Gastroesophageal sphincter (tissue), 4 donors: ENCODE measurements at regions not wholly inside any gene's neighbourhood (a gene's known extent, or its start where the extent isn't known, plus 50 kb on each side); places are given as distances from the start of the nearest gene placed in this dataset.

ENCODE experiments used
- ATAC-seq: fragments of 150-250 bp; one replicate; pipeline ENCODE4 v1.9.1; 2016; ENCODE audit warnings: mild to moderate bottlenecking, moderate library complexity
- H3K27ac ChIP-seq, 4 donors: fragments of 200-600 bp; sonication (generic) in 3 of 4; 1 replicate in 3 of 4; 2 replicates in 1 of 4; pipeline ENCODE4 v1.5.1; 2016 to 2019
- H3K27me3 ChIP-seq: fragments of 200-600 bp; sonication (generic); one replicate; pipeline ENCODE4 v1.5.1; 2019
- H3K36me3 ChIP-seq, 2 donors: fragments of 200-600 bp; sonication (generic); one replicate each; pipeline ENCODE4 v1.5.1; 2019; ENCODE audit warnings: control low read depth in 1 of 2
- H3K4me1 ChIP-seq, 3 donors: fragments of 200-600 bp; sonication (generic); 1 replicate in 2 of 3; 2 replicates in 1 of 3; pipeline ENCODE4 v1.5.1; 2016 to 2019; ENCODE audit warnings: control low read depth in 2 of 3
- H3K4me3 ChIP-seq, 2 donors: fragments of 200-600 bp; sonication (generic); one replicate each; pipeline ENCODE4 v1.5.1; 2019; ENCODE audit warnings: mild to moderate bottlenecking in 1 of 2, moderate library complexity in 1 of 2
- H3K9me3 ChIP-seq, 3 donors: fragments of 200-600 bp; sonication (generic); one replicate each; pipeline ENCODE4 v1.5.1; 2017 to 2019; ENCODE audit warnings: control low read depth in 2 of 3
- EP300 ChIP-seq: sonication (generic); formaldehyde crosslinking; IDR thresholded peaks from one replicate; pipeline ENCODE4 v1.6.1; 2017; ENCODE audit warnings: antibody characterized with exemption, mild to moderate bottlenecking
- POLR2A ChIP-seq, 2 donors: fragments of 450-650 bp; IDR thresholded peaks; one replicate each; pipeline ENCODE4 v1.6.1; 2017; ENCODE audit warnings: antibody characterized with exemption in 2 of 2, mild to moderate bottlenecking in 2 of 2, moderate library complexity in 1 of 2
- POLR2AphosphoS5 ChIP-seq: sonication (generic); formaldehyde crosslinking; IDR thresholded peaks from one replicate; pipeline ENCODE4 v1.6.1; 2017; ENCODE audit warnings: antibody characterized with exemption
- WGBS, 2 donors: methylation state at CpG; one replicate each; pipeline ENCODE4 v1.1.5; 2018; ENCODE audit warnings: low coverage in 1 of 2; 5-methylcytosine and 5-hydroxymethylcytosine counted together
- TF ChIP-seq, protein P1 (sequence below), 4 experiments: fragments of 200-600 bp in 2 of 4; fragments of 450-650 bp in 2 of 4; sonication (generic) in 1 of 4; IDR thresholded peaks; one replicate each; pipeline ENCODE4 v1.5.1; 2017 to 2019; ENCODE audit warnings: antibody characterized with exemption in 4 of 4, mild to moderate bottlenecking in 2 of 4, moderate library complexity in 2 of 4

DNA sequence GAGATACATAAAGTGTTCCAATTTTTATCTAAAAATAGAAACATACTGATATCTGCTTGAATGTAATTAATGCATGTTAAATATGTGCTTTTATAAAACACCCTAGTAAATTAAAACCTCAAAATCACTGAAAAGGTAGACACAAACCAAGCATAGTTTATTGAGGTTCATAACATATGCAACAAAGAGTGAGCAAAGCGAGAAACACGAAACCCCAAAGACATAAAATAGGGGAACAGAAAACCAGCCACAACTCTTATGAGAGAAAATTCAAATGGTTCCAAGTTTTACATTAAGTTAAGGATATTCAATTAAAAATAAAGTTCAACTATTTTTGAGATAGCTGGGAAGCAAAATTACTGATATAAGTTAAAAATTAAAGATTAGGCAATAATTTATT is 336.4 kb upstream of the AGA start:
- Histone ChIP-seq H3K4me1 (no peaks in the 10 kb centered on the region), H3K9me3 (peaks cover 0 to 6% (median 0%) of the 10 kb centered on the region in 3 donors), H3K36me3 (no peaks in the 10 kb centered on the region), H3K27me3 (no peaks in the 10 kb centered on the region), H3K4me3 (no peak overlapping the region), H3K27ac (no peak overlapping the region)
- WGBS, 2 donors = 95 to 100% methylated on average over 2 of the region's 2 CpGs
- no peak for ATAC-seq
- TF ChIP-seq, protein P1, sequence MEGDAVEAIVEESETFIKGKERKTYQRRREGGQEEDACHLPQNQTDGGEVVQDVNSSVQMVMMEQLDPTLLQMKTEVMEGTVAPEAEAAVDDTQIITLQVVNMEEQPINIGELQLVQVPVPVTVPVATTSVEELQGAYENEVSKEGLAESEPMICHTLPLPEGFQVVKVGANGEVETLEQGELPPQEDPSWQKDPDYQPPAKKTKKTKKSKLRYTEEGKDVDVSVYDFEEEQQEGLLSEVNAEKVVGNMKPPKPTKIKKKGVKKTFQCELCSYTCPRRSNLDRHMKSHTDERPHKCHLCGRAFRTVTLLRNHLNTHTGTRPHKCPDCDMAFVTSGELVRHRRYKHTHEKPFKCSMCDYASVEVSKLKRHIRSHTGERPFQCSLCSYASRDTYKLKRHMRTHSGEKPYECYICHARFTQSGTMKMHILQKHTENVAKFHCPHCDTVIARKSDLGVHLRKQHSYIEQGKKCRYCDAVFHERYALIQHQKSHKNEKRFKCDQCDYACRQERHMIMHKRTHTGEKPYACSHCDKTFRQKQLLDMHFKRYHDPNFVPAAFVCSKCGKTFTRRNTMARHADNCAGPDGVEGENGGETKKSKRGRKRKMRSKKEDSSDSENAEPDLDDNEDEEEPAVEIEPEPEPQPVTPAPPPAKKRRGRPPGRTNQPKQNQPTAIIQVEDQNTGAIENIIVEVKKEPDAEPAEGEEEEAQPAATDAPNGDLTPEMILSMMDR (IDR thresholded peaks at IDR 0.05) = no peak
- TF ChIP-seq POLR2A (IDR thresholded peaks at IDR 0.05) (no peak), POLR2AphosphoS5 (no peak), EP300 (no peak)

DNA sequence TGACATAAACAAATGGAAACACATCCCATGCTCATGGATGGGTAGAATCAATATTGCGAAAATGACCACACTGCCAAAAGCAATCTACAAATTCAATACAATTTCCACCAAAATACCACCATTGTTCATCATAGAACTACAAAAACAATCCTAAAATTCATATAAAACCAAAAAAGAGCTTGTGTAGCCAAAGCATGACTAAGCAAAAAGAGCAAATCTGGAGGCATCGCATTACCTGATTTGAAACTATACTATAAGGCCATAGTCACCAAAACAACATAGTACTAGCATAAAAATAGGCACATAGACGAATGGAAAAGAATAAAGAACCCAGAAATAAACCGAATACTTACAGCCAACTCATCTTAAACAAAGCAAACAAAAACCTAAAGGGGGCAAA is 342.8 kb upstream of the AGA start:
- 63 to 75% methylated on average over 4 of the region's 4 CpGs for WGBS, 2 donors

GRCh38 chr4:177789610-177790009 is 347.4 kb upstream of the AGA start:
- ATAC-seq = no peak
- TF ChIP-seq POLR2AphosphoS5 (no peak), POLR2A (IDR thresholded peaks at IDR 0.05) (no peak), EP300 (no peak)
- TF ChIP-seq, protein P1 (IDR thresholded peaks at IDR 0.05) = no peak
- no peak overlapping the region for H3K27ac ChIP-seq
- H3K9me3 ChIP-seq = no peaks in the 10 kb centered on the region
- no peaks in the 10 kb centered on the region for H3K27me3 ChIP-seq
- no peaks in the 10 kb centered on the region for H3K36me3 ChIP-seq
- H3K4me3 ChIP-seq = no peak overlapping the region
- 59% methylated on average over 4 of the region's 4 CpGs; no CpG with 5 or more reads in 1 of the 2 donors for WGBS, 2 donors
- no peaks in the 10 kb centered on the region for H3K4me1 ChIP-seq

More for the DNA sequence above, 342.8 kb upstream of the AGA start:
- TF ChIP-seq POLR2AphosphoS5 (no peak), POLR2A (IDR thresholded peaks at IDR 0.05) (no peak), EP300 (no peak)
- TF ChIP-seq, protein P1 (IDR thresholded peaks at IDR 0.05) = no peak
- peaks cover 0 to 6% (median 0%) of the 10 kb centered on the region in 3 donors for H3K9me3 ChIP-seq
- H3K4me3 ChIP-seq = no peak overlapping the region
- H3K36me3 ChIP-seq = no peaks in the 10 kb centered on the region
- no peaks in the 10 kb centered on the region for H3K27me3 ChIP-seq
- no peak overlapping the region for H3K27ac ChIP-seq
- no peaks in the 10 kb centered on the region for H3K4me1 ChIP-seq
- ATAC-seq = no peak

- TF ChIP-seq POLR2A (IDR thresholded peaks at IDR 0.05) (no peak), EP300 (no peak), POLR2AphosphoS5 (no peak)
- TF ChIP-seq, protein P1 (IDR thresholded peaks at IDR 0.05) = no peak
- H3K4me1 ChIP-seq = no peaks in the 10 kb centered on the region
- 85 to 93% methylated on average over 4 of the region's 4 CpGs for WGBS, 2 donors
- H3K4me3 ChIP-seq = no peak overlapping the region
- no peaks in the 10 kb centered on the region for H3K36me3 ChIP-seq
- H3K27ac ChIP-seq = no peak overlapping the region
- H3K27me3 ChIP-seq = no peaks in the 10 kb centered on the region
- no peaks in the 10 kb centered on the region for H3K9me3 ChIP-seq
- no peak for ATAC-seq
Observed at GRCh38 chr4:177791188-177791587, 349.0 kb upstream of the AGA start.

DNA sequence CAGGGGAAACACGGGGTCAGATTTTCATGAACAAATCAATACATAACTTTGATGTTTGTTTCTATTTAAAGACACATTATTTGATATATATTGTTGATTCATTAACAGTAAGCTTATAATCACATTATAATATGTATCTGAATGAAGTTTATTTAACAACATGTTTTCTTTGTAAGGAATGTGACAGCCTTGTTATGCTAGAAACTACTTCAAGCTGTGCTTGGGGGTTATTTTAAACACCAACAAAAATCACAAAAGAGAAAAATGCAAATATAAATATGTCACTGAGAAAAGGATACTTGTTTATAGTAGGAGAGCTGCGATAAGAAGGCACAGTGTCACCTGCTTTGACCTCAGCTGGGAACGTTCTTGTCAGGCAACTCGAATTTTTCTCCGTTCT is 354.6 kb upstream of the AGA start:
- ATAC-seq = no peak
- no peaks in the 10 kb centered on the region for H3K36me3 ChIP-seq
- no peak overlapping the region for H3K4me3 ChIP-seq
- no peaks in the 10 kb centered on the region for H3K9me3 ChIP-seq
- TF ChIP-seq POLR2AphosphoS5 (no peak), POLR2A (IDR thresholded peaks at IDR 0.05) (no peak), EP300 (no peak)
- TF ChIP-seq, protein P1 (IDR thresholded peaks at IDR 0.05) = no peak
- no peaks in the 10 kb centered on the region for H3K27me3 ChIP-seq
- H3K4me1 ChIP-seq = no peaks in the 10 kb centered on the region
- 27 to 28% methylated on average over 5 of the region's 5 CpGs for WGBS, 2 donors
- no peak overlapping the region for H3K27ac ChIP-seq
